H1 (cell line): ENCODE measurements at regions not wholly inside any gene's neighbourhood (a gene's known extent, or its start where the extent isn't known, plus 50 kb on each side); places are given as distances from the start of the nearest gene placed in this dataset.

Source experiments
- ATF2 ChIP-seq: IDR thresholded peaks from 2 replicates; pipeline ENCODE4 v1.6.1; 2012; ENCODE audit warnings: low read length, inconsistent platforms
- CHD2 ChIP-seq: IDR thresholded peaks from 2 replicates; pipeline ENCODE4 v1.6.1; 2012; ENCODE audit warnings: low read length, improper control_type of control experiment
- CTBP2 ChIP-seq: IDR thresholded peaks from 2 replicates; pipeline ENCODE4 v1.7.0; 2011; ENCODE audit warnings: borderline replicate concordance, mild to moderate bottlenecking, moderate library complexity, mixed read lengths, low read length; ENCODE audit not compliant: insufficient read depth, insufficient read length
- CTCF ChIP-seq, 3 experiments: IDR thresholded peaks; 1 replicate in 2 of 3; 2 replicates in 1 of 3; pipeline versions ENCODE4 v1.5.1 to v1.6.1; 2011; ENCODE audit warnings: low read length in 3 of 3, mild to moderate bottlenecking in 3 of 3, inconsistent platforms in 2 of 3, low read depth in 1 of 3, moderate library complexity in 1 of 3; ENCODE audit not compliant: insufficient read depth in 1 of 3; ENCODE audit errors: control extremely low read depth in 1 of 3
- SP2 ChIP-seq: IDR thresholded peaks from 2 replicates; pipeline ENCODE4 v1.6.1; 2012; ENCODE audit warnings: mild to moderate bottlenecking, low read length, inconsistent platforms
- USF2 ChIP-seq: IDR thresholded peaks from 2 replicates; pipeline ENCODE4 v1.6.1; 2011; ENCODE audit warnings: low read length, improper control_type of control experiment
- ZNF274 ChIP-seq: IDR thresholded peaks from 2 replicates; pipeline ENCODE4 v1.7.0; 2012; ENCODE audit warnings: low read length, borderline replicate concordance; ENCODE audit errors: extremely low read depth

- TF ChIP-seq CTCF (IDR thresholded peaks at IDR 0.05; ENCODE audit: control extremely low read depth in 1 of 3, insufficient read depth in 1 of 3, low read depth in 1 of 3, low read length in 3 of 3) (no peak), USF2 (no peak), CTBP2 (no peak), CHD2 (no peak), SP2 (no peak), ZNF274 (no peak), ATF2 (no peak)
Observed at GRCh38 chr16:51287121-51287755, 136.2 kb upstream of the SALL1 start (continued).
